ENCODE measurements at regions not wholly inside any gene's neighbourhood (a gene's known extent, or its start where the extent isn't known, plus 50 kb on each side); places are given as distances from the start of the nearest gene placed in this dataset.

DNA sequence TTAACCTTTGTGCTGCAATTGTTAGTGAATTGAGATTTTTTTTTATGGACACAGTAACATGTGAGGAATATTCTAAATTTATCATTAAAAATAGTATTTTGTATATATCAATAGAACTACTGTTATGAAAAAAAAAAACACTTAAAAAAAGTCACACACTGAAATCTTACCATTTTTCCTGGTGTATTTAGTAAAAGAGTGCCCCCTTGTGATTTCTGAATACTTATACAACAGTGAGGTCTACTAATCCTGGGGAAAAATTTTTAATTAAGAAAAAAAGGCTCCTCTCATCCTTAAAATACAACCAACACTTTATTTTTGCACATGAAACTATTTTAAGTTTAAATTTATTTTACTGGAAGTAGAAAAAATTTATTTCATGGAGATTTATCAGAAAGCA is 56.4 kb upstream of the SPOCK3 start:
- Mint-ChIP-seq H3K27me3 (ENCODE audit: low read depth) (peaks cover 11% of the 10 kb centered on the region), H3K36me3 (ENCODE audit: low read depth) (no peaks in the 10 kb centered on the region), H3K27ac (ENCODE audit: unreplicated experiment) (no peak overlapping the region), H3K4me3 (ENCODE audit: unreplicated experiment) (no peak overlapping the region), H3K9me3 (ENCODE audit: low read depth) (peaks cover 12% of the 10 kb centered on the region), H3K4me1 (ENCODE audit: low read depth) (no peaks in the 10 kb centered on the region)
- no peak for DNase-seq (ENCODE audit: low spot score)
- peak; percentile 73 for TF ChIP-seq CTCF (IDR thresholded peaks at IDR 0.05)

DNA sequence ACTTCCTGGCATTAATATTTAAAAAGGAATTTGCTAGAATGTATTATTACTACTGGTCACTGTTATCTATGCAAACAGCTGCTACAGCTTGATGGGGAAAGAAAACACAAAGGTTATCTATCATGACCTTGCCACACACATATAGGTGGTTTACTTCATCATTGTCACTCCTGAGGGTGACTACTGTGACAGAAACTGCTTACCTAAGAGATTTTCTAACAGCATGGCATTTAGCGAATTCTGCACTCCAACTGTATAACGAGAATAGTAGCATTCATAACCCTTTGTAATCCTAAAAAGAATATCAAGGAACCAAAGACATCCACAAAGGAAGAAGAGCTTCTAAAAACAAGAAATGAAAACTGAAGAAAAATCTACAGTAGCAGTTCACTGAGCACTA is 74.6 kb upstream of the SPOCK3 start:
- Mint-ChIP-seq H3K9me3 (ENCODE audit: low read depth) (no peaks in the 10 kb centered on the region), H3K4me1 (ENCODE audit: low read depth) (no peaks in the 10 kb centered on the region), H3K4me3 (ENCODE audit: unreplicated experiment) (no peak overlapping the region), H3K27me3 (ENCODE audit: low read depth) (peaks cover 3% of the 10 kb centered on the region), H3K36me3 (ENCODE audit: low read depth) (no peaks in the 10 kb centered on the region), H3K27ac (ENCODE audit: unreplicated experiment) (no peak overlapping the region)
- no peak for DNase-seq (ENCODE audit: low spot score)
- no peak for TF ChIP-seq CTCF (IDR thresholded peaks at IDR 0.05)

DNA sequence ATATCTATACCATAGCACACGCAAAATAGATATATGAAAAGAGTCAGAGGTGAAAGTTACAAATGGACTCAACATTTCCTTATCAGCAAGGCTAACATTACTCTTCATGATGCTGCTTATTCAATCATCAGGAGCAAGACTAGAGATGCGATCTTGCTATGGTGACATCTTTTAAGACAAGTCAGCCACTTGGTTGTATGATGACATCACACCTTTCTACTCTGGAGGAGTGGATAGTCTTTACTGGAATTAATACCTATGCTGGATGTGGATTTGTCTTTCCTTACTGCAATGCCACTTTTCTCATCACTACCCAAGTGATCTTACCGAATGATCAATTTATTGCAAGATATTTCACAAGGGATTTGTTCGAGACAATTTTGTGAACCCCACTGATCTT is 87.0 kb upstream of the SPOCK3 start:
- H3K4me1 Mint-ChIP-seq (ENCODE audit: low read depth), result no peaks in the 10 kb centered on the region
- no peaks in the 10 kb centered on the region for H3K27me3 Mint-ChIP-seq (ENCODE audit: low read depth)
- no peaks in the 10 kb centered on the region for H3K9me3 Mint-ChIP-seq (ENCODE audit: low read depth)
- H3K4me3 Mint-ChIP-seq (ENCODE audit: unreplicated experiment), result no peak overlapping the region
- no peak for TF ChIP-seq CTCF (IDR thresholded peaks at IDR 0.05)
- no peak for DNase-seq (ENCODE audit: low spot score)
- H3K36me3 Mint-ChIP-seq (ENCODE audit: low read depth), result no peaks in the 10 kb centered on the region
- no peak overlapping the region for H3K27ac Mint-ChIP-seq (ENCODE audit: unreplicated experiment)

- Mint-ChIP-seq H3K4me3 (ENCODE audit: unreplicated experiment) (no peak overlapping the region), H3K27ac (ENCODE audit: unreplicated experiment) (no peak overlapping the region), H3K36me3 (ENCODE audit: low read depth) (no peaks in the 10 kb centered on the region), H3K9me3 (ENCODE audit: low read depth) (peaks cover 16% of the 10 kb centered on the region), H3K27me3 (ENCODE audit: low read depth) (no peaks in the 10 kb centered on the region), H3K4me1 (ENCODE audit: low read depth) (no peaks in the 10 kb centered on the region)
- no peak for DNase-seq (ENCODE audit: low spot score)
- no peak for TF ChIP-seq CTCF (IDR thresholded peaks at IDR 0.05)
These were observed 105.5 kb upstream of the SPOCK3 start for GRCh38 chr4:167339781-167340180.

GRCh38 chr4:167359711-167360110 is 125.4 kb upstream of the SPOCK3 start:
- Mint-ChIP-seq H3K4me1 (ENCODE audit: low read depth) (no peaks in the 10 kb centered on the region), H3K36me3 (ENCODE audit: low read depth) (no peaks in the 10 kb centered on the region), H3K4me3 (ENCODE audit: unreplicated experiment) (no peak overlapping the region), H3K27me3 (ENCODE audit: low read depth) (peaks cover 8% of the 10 kb centered on the region), H3K9me3 (ENCODE audit: low read depth) (no peaks in the 10 kb centered on the region), H3K27ac (ENCODE audit: unreplicated experiment) (no peak overlapping the region)
- DNase-seq (ENCODE audit: low spot score), result no peak
- TF ChIP-seq CTCF (IDR thresholded peaks at IDR 0.05), result no peak
